ENCODE measurements at regions not wholly inside any gene's neighbourhood (a gene's known extent, or its start where the extent isn't known, plus 50 kb on each side); places are given as distances from the start of the nearest gene placed in this dataset.

DNA sequence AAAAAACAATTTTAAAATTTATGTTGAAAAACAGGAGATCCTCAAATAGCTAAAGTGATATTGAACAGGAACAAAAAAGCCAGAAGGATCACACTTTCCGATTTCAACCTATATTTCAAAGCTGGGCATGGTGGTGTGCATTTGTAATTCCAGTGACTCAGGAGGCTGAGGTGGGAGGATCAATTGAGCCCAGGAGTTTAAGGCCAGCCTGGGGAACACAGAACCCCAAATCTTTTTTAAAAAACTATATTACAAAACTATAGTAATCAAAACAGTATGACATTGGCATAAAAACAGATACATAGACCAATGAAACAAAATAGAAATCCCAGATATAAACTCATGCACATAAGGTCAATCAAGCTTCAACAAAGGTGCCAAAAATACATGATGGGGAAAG lies 68.4 kb downstream of the MEX3B start:
- TF ChIP-seq POLR2AphosphoS5 (IDR thresholded peaks at IDR 0.05) (no peak), EP300 (IDR thresholded peaks at IDR 0.05) (no peak), POLR2A (IDR thresholded peaks at IDR 0.05) (no peak)
- TF ChIP-seq, protein P1, sequence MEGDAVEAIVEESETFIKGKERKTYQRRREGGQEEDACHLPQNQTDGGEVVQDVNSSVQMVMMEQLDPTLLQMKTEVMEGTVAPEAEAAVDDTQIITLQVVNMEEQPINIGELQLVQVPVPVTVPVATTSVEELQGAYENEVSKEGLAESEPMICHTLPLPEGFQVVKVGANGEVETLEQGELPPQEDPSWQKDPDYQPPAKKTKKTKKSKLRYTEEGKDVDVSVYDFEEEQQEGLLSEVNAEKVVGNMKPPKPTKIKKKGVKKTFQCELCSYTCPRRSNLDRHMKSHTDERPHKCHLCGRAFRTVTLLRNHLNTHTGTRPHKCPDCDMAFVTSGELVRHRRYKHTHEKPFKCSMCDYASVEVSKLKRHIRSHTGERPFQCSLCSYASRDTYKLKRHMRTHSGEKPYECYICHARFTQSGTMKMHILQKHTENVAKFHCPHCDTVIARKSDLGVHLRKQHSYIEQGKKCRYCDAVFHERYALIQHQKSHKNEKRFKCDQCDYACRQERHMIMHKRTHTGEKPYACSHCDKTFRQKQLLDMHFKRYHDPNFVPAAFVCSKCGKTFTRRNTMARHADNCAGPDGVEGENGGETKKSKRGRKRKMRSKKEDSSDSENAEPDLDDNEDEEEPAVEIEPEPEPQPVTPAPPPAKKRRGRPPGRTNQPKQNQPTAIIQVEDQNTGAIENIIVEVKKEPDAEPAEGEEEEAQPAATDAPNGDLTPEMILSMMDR (IDR thresholded peaks at IDR 0.05): no peak

Data from gastroesophageal sphincter (tissue), 3 donors.